ENCODE measurements at regions not wholly inside any gene's neighbourhood (a gene's known extent, or its start where the extent isn't known, plus 50 kb on each side); places are given as distances from the start of the nearest gene placed in this dataset.

- TF ChIP-seq, protein P1, sequence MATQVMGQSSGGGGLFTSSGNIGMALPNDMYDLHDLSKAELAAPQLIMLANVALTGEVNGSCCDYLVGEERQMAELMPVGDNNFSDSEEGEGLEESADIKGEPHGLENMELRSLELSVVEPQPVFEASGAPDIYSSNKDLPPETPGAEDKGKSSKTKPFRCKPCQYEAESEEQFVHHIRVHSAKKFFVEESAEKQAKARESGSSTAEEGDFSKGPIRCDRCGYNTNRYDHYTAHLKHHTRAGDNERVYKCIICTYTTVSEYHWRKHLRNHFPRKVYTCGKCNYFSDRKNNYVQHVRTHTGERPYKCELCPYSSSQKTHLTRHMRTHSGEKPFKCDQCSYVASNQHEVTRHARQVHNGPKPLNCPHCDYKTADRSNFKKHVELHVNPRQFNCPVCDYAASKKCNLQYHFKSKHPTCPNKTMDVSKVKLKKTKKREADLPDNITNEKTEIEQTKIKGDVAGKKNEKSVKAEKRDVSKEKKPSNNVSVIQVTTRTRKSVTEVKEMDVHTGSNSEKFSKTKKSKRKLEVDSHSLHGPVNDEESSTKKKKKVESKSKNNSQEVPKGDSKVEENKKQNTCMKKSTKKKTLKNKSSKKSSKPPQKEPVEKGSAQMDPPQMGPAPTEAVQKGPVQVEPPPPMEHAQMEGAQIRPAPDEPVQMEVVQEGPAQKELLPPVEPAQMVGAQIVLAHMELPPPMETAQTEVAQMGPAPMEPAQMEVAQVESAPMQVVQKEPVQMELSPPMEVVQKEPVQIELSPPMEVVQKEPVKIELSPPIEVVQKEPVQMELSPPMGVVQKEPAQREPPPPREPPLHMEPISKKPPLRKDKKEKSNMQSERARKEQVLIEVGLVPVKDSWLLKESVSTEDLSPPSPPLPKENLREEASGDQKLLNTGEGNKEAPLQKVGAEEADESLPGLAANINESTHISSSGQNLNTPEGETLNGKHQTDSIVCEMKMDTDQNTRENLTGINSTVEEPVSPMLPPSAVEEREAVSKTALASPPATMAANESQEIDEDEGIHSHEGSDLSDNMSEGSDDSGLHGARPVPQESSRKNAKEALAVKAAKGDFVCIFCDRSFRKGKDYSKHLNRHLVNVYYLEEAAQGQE (tag by site-specific recombination; IDR thresholded peaks at IDR 0.05): no peak
- TF ChIP-seq ZNF639 (tag by site-specific recombination; IDR thresholded peaks at IDR 0.05) (no peak), ZSCAN23 (tag by site-specific recombination; IDR thresholded peaks at IDR 0.05) (no peak), REPIN1 (tag by site-specific recombination; IDR thresholded peaks at IDR 0.05; ENCODE audit: low read depth) (no peak), ZNF138 (tag by site-specific recombination; IDR thresholded peaks at IDR 0.05; ENCODE audit: borderline replicate concordance) (no peak), ZNF274 (IDR thresholded peaks at IDR 0.05; ENCODE audit: low read length) (no peak), ZNF274 (tag by site-specific recombination; IDR thresholded peaks at IDR 0.05; ENCODE audit: borderline replicate concordance) (no peak), ZNF311 (tag by site-specific recombination; IDR thresholded peaks at IDR 0.05; ENCODE audit: borderline replicate concordance) (no peak), KLF1 (tag by site-specific recombination; IDR thresholded peaks at IDR 0.05) (no peak)
- TF ChIP-seq, protein P2, sequence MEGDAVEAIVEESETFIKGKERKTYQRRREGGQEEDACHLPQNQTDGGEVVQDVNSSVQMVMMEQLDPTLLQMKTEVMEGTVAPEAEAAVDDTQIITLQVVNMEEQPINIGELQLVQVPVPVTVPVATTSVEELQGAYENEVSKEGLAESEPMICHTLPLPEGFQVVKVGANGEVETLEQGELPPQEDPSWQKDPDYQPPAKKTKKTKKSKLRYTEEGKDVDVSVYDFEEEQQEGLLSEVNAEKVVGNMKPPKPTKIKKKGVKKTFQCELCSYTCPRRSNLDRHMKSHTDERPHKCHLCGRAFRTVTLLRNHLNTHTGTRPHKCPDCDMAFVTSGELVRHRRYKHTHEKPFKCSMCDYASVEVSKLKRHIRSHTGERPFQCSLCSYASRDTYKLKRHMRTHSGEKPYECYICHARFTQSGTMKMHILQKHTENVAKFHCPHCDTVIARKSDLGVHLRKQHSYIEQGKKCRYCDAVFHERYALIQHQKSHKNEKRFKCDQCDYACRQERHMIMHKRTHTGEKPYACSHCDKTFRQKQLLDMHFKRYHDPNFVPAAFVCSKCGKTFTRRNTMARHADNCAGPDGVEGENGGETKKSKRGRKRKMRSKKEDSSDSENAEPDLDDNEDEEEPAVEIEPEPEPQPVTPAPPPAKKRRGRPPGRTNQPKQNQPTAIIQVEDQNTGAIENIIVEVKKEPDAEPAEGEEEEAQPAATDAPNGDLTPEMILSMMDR (tag by site-specific recombination; IDR thresholded peaks at IDR 0.05): no peak
- TF ChIP-seq, protein P3, sequence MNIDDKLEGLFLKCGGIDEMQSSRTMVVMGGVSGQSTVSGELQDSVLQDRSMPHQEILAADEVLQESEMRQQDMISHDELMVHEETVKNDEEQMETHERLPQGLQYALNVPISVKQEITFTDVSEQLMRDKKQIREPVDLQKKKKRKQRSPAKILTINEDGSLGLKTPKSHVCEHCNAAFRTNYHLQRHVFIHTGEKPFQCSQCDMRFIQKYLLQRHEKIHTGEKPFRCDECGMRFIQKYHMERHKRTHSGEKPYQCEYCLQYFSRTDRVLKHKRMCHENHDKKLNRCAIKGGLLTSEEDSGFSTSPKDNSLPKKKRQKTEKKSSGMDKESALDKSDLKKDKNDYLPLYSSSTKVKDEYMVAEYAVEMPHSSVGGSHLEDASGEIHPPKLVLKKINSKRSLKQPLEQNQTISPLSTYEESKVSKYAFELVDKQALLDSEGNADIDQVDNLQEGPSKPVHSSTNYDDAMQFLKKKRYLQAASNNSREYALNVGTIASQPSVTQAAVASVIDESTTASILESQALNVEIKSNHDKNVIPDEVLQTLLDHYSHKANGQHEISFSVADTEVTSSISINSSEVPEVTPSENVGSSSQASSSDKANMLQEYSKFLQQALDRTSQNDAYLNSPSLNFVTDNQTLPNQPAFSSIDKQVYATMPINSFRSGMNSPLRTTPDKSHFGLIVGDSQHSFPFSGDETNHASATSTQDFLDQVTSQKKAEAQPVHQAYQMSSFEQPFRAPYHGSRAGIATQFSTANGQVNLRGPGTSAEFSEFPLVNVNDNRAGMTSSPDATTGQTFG (tag by site-specific recombination; IDR thresholded peaks at IDR 0.05; ENCODE audit: borderline replicate concordance): no peak
Measured at GRCh38 chr11:105447936-105448702, 161.8 kb upstream of the GRIA4 start.
